IPS DF 19.7 (cell line): ENCODE measurements at regions not wholly inside any gene's neighbourhood (a gene's known extent, or its start where the extent isn't known, plus 50 kb on each side); places are given as distances from the start of the nearest gene placed in this dataset.
"Not testable (repeated sequence)": the region's sequence is repeated elsewhere in the genome, so short reads cannot be mapped to it uniquely, and the experiment has no call there.

Source experiments
- DNase-seq: peaks from one replicate; pipeline ENCODE4 v3.0.0-alpha.2; 2013; ENCODE audit warnings: low read depth, low spot score

- DNase-seq: no peak
Measured at GRCh38 chr2:150858382-150858781, 370.9 kb upstream of the RND3 start.

DNA sequence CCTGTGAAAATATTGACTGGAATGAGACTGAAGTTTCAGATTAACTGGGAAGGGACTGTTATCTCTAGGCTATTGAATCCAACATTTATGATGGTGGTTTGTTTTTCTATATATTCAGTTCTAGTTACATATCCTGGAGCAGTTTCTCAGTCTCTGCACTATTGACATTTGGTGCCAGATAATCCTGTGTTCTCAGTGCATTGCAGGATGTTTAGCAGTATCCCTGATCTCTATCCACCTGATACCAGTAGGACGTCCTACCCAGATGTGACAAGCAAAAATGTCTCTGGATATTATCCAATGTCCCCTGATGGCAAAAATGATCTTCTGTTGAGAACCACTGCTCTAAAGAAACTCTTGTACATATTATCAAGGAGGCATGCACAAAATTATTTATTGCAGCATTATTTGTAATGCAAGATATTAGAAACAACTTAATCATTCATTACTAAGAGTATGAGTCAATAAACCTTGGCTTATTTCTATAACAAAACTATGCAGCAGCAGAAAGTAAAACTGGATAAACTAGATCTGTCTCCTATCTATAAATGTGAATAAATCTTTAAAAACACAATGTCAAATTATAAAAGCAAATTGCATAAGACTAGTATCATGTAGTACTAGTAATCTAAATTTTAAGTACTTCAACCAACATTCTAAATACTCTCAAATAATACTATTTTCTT is 369.3 kb upstream of the RND3 start:
- no peak for DNase-seq

- no peak for DNase-seq
Measured at GRCh38 chr2:150853263-150853662, 365.8 kb upstream of the RND3 start.

DNA sequence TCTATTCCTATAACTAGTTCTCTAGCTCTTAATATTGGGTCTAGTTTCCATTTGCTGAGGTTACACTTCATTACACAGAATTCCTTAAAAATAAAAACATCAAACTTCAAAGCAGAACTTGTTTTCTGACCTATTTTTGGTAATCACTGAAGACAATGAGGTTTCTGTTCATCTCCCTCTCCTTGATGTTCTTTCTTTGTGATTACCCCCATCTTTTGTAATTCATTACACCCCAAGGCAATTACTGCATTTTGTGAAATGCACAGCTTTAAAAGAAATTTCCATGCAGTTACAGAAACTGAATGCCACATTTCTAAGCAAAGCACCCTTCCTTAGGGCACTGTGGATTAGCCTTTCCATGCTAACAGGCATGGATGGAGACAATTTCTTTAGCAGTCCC is 363.2 kb upstream of the RND3 start:
- no peak for DNase-seq

- no peak for DNase-seq
Measured at GRCh38 chr2:150847578-150847977, 360.1 kb upstream of the RND3 start.

DNA sequence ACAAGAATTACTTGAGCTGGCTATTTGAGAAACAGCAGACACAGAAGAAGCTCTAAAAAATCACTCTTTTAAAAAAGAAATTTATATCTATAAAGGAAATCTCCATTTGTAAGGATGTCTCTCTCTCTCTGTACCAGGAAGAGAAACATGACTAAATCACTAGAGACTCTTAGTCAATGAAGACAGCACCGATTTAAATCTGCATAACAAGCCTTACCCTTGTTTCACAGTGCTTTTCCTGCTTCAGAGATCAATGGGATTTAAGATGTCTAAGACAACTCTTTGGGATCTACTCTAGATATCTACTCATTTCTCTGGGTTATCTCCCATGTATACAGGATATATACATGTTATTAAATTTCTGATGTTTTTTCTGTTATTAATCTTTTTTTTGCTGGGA is 359.2 kb upstream of the RND3 start:
- DNase-seq: no peak

GRCh38 chr2:150832686-150833085 is 345.2 kb upstream of the RND3 start:
- no peak for DNase-seq

- no peak for DNase-seq
Measured at GRCh38 chr2:150824118-150824517, 336.7 kb upstream of the RND3 start.

DNA sequence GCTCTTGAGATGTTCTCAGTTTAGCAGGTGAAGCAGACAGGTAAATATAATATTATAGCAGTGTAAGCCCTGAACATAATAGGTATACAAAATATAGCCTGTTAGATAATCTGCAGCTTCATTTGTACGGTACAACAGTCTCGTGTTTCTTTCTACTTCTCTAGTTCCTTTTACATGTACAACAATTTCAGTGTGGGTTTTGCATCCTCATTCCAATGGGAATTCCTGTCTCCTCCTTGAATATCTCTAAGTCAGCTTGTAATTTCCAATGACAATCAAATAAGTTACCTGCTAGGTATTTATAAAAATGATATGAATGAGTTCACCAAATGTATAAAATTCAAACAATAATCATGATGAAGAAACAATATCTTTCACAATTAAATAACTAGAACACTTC is 330.0 kb upstream of the RND3 start:
- no peak for DNase-seq

- no peak for DNase-seq
Measured at GRCh38 chr2:150812664-150813367, 325.3 kb upstream of the RND3 start.

GRCh38 chr2:150812066-150812465 is 324.6 kb upstream of the RND3 start:
- no peak for DNase-seq

DNA sequence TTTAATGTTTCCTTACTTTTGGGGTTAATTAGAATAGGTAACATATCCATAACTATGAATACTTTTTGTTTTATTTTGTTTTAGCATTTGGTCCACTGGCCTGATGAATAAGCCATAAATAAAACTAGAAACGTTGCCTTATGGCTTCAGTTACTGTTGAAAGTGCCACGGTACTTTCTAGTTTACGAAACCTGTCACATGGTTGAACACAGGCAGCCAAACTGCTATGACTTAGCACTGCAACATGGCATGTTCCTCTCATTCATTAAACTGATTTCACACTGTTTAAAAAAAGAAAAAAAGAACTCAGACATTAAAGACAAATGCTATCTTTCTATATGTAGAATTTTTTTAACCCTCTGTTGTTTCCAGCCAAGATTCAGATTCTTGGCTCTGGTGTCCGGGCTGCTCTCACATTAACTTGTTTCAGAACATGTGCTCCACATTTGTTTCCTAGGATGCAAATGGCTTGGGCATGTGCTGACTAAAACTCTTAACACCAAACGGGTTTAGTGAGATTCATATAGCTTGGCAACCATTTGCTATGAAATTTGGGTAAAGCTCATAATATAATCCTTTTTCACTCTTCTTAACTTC is 323.9 kb upstream of the RND3 start:
- no peak for DNase-seq

DNA sequence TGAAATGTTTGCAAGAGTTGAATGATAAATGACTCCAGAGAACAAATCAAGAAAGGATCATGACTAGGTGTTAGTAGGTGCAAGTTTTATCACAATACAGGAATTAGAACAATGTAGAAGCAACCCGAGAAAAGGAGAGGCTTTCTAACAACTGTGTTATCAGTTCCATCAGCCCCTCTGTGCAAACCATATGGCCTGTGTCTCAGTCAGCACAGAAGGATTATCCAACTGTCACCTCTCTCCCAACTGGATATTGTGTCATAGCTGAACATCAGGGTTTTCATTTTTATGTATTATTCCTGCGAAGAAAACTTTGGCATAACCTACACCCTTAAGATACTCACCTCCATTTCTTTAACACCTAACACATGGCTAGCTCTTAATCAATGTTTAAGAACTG is 321.6 kb upstream of the RND3 start:
- DNase-seq: no peak

DNA sequence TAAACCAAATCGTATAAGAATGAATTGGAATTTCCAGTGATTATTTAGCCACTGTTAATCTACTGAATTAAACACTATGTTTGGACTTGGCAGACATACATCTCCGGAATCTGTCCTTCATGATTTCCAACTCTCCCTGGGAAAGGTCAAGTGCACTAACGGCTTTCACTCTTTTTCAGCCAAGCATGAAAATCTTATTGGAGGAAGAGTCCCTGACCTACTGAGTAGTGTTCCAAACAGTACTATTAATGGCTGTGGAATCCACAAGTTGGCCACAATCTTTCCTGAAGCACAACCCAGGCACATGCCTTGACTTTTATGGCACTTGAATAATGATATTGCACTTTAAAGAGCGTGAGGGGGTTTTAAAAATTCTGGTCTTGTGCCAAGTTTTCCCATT is 318.9 kb upstream of the RND3 start:
- no peak for DNase-seq

- DNase-seq: no peak
Measured at GRCh38 chr2:150803689-150804398, 316.4 kb upstream of the RND3 start.

GRCh38 chr2:150802635-150803034 is 315.2 kb upstream of the RND3 start:
- DNase-seq: no peak

GRCh38 chr2:150796236-150796635 is 308.8 kb upstream of the RND3 start:
- DNase-seq: not testable (repeated sequence)

DNA sequence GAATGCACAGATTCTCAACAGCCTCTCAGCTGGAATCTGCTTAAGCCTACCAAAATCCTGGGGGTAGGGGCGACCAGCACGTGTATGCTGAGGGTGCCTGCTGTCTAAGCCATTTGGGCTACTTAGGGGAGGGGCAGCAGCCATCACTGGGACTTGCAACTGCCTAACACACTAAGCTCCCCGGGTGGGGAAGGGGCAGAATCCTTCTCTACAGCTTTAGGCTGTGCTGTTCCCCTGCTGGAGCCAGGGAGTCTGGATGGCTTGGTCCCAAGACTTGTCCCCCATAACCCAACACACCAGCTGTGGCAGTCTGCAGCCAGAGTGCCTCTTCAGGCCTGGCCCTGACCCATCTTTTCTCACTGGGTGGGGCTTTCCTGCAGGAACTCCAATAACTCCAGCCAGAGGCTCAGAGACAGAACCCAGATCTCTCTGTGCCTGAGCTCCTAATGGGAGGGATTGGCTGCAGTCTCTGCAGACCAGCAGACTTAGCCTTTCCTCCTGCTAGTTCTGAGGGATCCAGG is 305.4 kb upstream of the RND3 start:
- no peak for DNase-seq

DNA sequence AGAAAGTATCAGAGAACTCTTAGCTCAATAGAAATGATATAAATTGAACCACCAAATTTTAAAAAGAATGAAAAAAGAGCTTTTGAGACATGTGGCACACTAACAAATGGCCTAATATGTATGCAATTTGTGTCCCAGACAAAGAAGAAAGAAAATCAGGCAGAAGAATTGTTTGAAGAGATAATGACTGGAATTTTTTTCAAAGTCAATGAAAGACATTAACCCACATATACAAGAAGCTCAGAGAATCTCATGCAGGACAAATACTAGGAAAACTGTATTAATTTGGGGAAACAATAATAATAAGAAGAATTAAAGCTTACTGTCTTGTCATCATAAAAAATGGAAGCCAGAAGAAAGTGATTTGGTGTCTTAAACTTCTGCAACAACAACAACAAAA is 304.1 kb upstream of the RND3 start:
- DNase-seq: no peak

GRCh38 chr2:150789376-150789905 is 302.0 kb upstream of the RND3 start:
- DNase-seq: no peak

DNA sequence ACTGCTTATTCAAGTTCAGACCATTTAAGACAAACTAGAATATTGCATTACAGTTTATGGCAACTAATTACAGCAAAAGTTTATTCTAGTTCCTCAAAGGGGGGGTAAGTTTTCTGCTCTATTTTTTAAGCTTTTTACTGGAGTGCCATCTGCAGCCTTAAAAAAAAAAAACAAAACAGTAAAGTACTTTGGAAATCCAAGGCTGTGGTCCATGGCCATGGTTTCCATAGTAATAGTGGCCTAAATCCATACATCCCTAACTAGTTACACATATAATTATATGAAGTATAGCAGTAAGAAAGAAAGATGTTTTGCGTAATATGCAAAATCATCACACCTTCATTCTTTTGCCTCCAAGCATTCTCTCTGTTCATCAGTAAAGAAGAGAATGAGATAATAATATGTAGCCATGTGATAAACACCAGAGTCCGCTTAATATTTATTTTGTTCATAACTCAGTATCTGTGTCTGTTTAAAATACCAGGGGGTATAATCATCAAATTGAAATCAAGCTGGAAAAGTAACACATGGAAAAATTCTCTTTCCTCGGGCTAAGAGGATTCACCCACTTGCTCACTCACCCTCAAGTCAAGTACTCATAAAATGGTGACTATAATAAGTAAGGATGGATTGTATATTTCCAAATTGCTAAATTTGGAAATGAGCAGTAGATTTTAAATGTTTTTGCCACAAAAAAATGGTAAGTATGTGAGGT is 301.1 kb upstream of the RND3 start:
- no peak for DNase-seq
